ENCODE measurements at regions not wholly inside any gene's neighbourhood (a gene's known extent, or its start where the extent isn't known, plus 50 kb on each side); places are given as distances from the start of the nearest gene placed in this dataset.

DNA sequence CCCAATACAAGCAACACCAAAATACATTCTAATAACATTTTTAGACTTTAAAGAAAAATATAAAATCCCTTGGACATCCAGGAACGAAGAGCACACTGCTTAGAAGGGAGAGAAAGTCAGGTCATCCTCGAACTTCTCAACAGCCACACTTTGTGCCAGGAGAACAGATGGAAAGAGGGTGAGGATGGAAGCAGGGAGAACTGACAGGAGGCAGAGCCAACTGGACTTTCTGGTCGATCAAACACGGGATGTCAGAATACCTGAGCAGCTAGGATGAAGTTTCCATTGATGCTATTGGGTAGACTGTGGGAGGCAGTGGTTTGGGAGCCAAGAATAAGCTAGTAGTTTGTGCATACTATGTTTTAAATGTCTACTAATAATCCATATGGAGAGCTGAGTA, 111.4 kb downstream of the TOMM20 start:
- TF ChIP-seq CTCF (IDR thresholded peaks at IDR 0.05; ENCODE audit: unreplicated experiment in 3 of 3) = no peak
- peaks cover 3% of the 10 kb centered on the region for H3K27me3 Mint-ChIP-seq (ENCODE audit: low read depth)
- no peaks in the 10 kb centered on the region for H3K36me3 Mint-ChIP-seq (ENCODE audit: low read depth)
- peak overlapping the region in 2 of 3 experiments; percentile 47 to 54 for H3K27ac Mint-ChIP-seq
- peaks cover 74% of the 10 kb centered on the region for H3K4me1 Mint-ChIP-seq
- H3K4me3 Mint-ChIP-seq = no peak overlapping the region
- peaks cover 9% of the 10 kb centered on the region for H3K9me3 Mint-ChIP-seq

GRCh38 chr1:235015291-235015985, 113.2 kb downstream of the TOMM20 start:
- H3K36me3 Mint-ChIP-seq (ENCODE audit: low read depth) = no peaks in the 10 kb centered on the region
- no peak for TF ChIP-seq CTCF (IDR thresholded peaks at IDR 0.05; ENCODE audit: unreplicated experiment in 3 of 3)

GRCh38 chr1:235014756-235015155, 113.9 kb downstream of the TOMM20 start:
- Mint-ChIP-seq H3K4me1 (peaks cover 58% of the 10 kb centered on the region), H3K36me3 (ENCODE audit: low read depth) (no peaks in the 10 kb centered on the region), H3K9me3 (peaks cover 9% of the 10 kb centered on the region), H3K27ac (peak overlapping the region in 2 of 3 experiments; percentile 23 to 30), H3K4me3 (no peak overlapping the region), H3K27me3 (ENCODE audit: low read depth) (peaks cover 3% of the 10 kb centered on the region)
- TF ChIP-seq CTCF (IDR thresholded peaks at IDR 0.05; ENCODE audit: unreplicated experiment in 3 of 3) = no peak

More at GRCh38 chr1:235015291-235015985, 113.2 kb downstream of the TOMM20 start:
- no peak overlapping the region for H3K4me3 Mint-ChIP-seq
- peaks cover 61% of the 10 kb centered on the region for H3K4me1 Mint-ChIP-seq
- peaks cover 3% of the 10 kb centered on the region for H3K27me3 Mint-ChIP-seq (ENCODE audit: low read depth)
- H3K9me3 Mint-ChIP-seq = peaks cover 9% of the 10 kb centered on the region
- peak overlapping the region; percentile 34 to 70 (median 60) for H3K27ac Mint-ChIP-seq

- H3K27ac Mint-ChIP-seq = no peak overlapping the region
- H3K4me3 Mint-ChIP-seq = no peak overlapping the region
- H3K4me1 Mint-ChIP-seq = peaks cover 45% of the 10 kb centered on the region
- H3K27me3 Mint-ChIP-seq (ENCODE audit: low read depth) = peaks cover 3% of the 10 kb centered on the region
- no peaks in the 10 kb centered on the region for H3K36me3 Mint-ChIP-seq (ENCODE audit: low read depth)
- TF ChIP-seq CTCF (IDR thresholded peaks at IDR 0.05; ENCODE audit: unreplicated experiment in 3 of 3) = no peak
- H3K9me3 Mint-ChIP-seq = peaks cover 7% of the 10 kb centered on the region
Observed at GRCh38 chr1:235013512-235013911, 115.1 kb downstream of the TOMM20 start.

DNA sequence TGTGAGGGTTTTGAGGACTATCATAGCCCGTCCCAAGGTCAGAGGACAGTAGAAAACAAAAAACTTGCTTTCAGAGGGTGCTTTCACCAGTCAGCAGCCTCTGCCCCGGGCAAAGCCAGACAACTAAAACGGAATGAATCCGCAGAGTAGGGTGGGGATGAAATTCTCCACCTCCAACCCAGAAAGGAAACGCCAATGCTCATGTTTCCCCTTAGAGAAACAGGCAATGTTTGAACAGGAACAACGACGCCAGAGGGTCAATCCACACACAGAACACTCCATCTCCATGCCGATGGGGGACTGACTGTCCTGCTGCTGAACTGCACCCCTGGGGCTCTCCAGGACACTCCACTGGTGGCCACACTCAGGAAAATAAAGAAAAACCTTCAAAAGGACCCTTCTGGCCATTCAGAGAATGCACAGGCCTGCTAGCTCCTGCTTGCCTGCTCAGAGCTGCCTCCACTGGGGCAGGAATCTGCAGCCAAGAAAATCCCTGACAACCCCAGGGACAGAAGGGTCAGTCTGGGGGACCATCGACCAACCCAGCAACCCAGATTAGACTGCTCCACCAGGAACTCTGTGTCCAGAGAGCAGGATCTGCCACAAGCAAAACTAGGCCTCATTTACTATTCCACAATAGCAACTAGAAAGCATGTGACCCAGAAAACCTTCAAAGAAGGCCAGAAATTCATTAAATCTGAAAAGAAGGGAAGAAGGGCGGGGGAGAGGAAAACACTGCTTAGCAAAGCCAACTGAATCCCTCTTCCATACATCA, 116.0 kb downstream of the TOMM20 start:
- Mint-ChIP-seq H3K27ac (peak overlapping the region in 2 of 3 experiments; percentile 29 to 62), H3K4me3 (no peak overlapping the region), H3K27me3 (ENCODE audit: low read depth) (peaks cover 3% of the 10 kb centered on the region), H3K36me3 (ENCODE audit: low read depth) (no peaks in the 10 kb centered on the region), H3K4me1 (peaks cover 37% of the 10 kb centered on the region), H3K9me3 (peaks cover 7% of the 10 kb centered on the region)
- no peak for TF ChIP-seq CTCF (IDR thresholded peaks at IDR 0.05; ENCODE audit: unreplicated experiment in 3 of 3)
